ENCODE measurements at regions not wholly inside any gene's neighbourhood (a gene's known extent, or its start where the extent isn't known, plus 50 kb on each side); places are given as distances from the start of the nearest gene placed in this dataset.

GRCh38 chr20:10902576-10903282 is 228.9 kb upstream of the JAG1 start:
- 0% methylated on average over 1 of the region's 1 CpG for WGBS (ENCODE audit: insufficient coverage, insufficient replicate concordance, low lambda C conversion rate, missing lambda C conversion rate)
- Histone ChIP-seq H3K4me3 (no peak overlapping the region), H3K27me3 (replicated peaks in 1 of 2; ENCODE audit: control insufficient read depth in 2 of 2, insufficient read depth in 2 of 2, low read length in 1 of 2) (no peaks in the 10 kb centered on the region), H3K79me2 (ENCODE audit: control insufficient read depth, insufficient read depth, low read length) (no peaks in the 10 kb centered on the region), H3K36me3 (ENCODE audit: control insufficient read depth in 2 of 2, insufficient read depth in 2 of 2, low read length in 1 of 2) (no peaks in the 10 kb centered on the region), H4K20me1 (ENCODE audit: control insufficient read depth, insufficient read depth) (no peaks in the 10 kb centered on the region), H3K9me3 (replicated peaks; ENCODE audit: control insufficient read depth, insufficient read depth, low read length) (no peaks in the 10 kb centered on the region), H3K4me2 (ENCODE audit: control insufficient read depth, insufficient read depth) (no peak overlapping the region), H3K4me1 (ENCODE audit: control insufficient read depth, insufficient read depth, low read length) (no peaks in the 10 kb centered on the region), H3K9ac (ENCODE audit: control insufficient read depth, insufficient read depth, low read length) (no peak overlapping the region), H2AFZ (ENCODE audit: control insufficient read depth, low read depth, low read length) (no peak overlapping the region), H3K27ac (ENCODE audit: control insufficient read depth, insufficient read depth) (no peak overlapping the region)
- intact Hi-C loops (cut with micrococcal nuclease; ENCODE audit: unreplicated experiment), result loop anchor here (10.0 kb wide), 1 partner anchor 58 kb away; no protein-coding TSS in a partner anchor
- ChIA-PET SMC1A (ENCODE audit: uncharacterized antibody, unreplicated experiment) (no interaction called here), RAD21 (ENCODE audit: unreplicated experiment) (interaction anchor here (0.8 kb wide), 1 partner anchor 56 kb away, joined by 3 read pairs; no protein-coding TSS in a partner anchor), CTCF (interaction anchor here (1.0 to 1.1 kb wide), 2 partner anchors 33 to 303 kb away, joined by 3 read pairs; no protein-coding TSS in a partner anchor), POLR2A (no interaction called here)
- in situ Hi-C loops (cut with MboI), result no loop called here
- no peak for DNase-seq (ENCODE audit: low read depth, low spot score)
- FAIRE-seq, result no peak
- no TSS peak for BruUV-seq (replicated peaks)
- ATAC-seq, result no peak
- TF ChIP-seq BCLAF1 (IDR thresholded peaks at IDR 0.05) (no peak), EZH2 (IDR thresholded peaks at IDR 0.05; ENCODE audit: borderline replicate concordance, control insufficient read depth, low read depth, low read length) (no peak), SUZ12 (IDR thresholded peaks at IDR 0.05; ENCODE audit: unreplicated experiment) (no peak), HSF1 (IDR thresholded peaks at IDR 0.05; ENCODE audit: low read depth, low read length) (no peak), SIN3A (IDR thresholded peaks at IDR 0.05; ENCODE audit: low read depth, low read length) (no peak), HCFC1 (IDR thresholded peaks at IDR 0.05; ENCODE audit: low read length) (no peak), JUNB (IDR thresholded peaks at IDR 0.05) (no peak), PAX5 (IDR thresholded peaks at IDR 0.05; ENCODE audit: borderline replicate concordance, low read depth, low read length) (no peak), KAT2A (conservative IDR thresholded peaks at IDR 0.05; ENCODE audit: control insufficient read depth, low read depth, low read length) (no peak), ATF7 (IDR thresholded peaks at IDR 0.05; ENCODE audit: low read depth) (no peak), CEBPZ (IDR thresholded peaks at IDR 0.05; ENCODE audit: low read depth, low read length) (no peak), SPI1 (IDR thresholded peaks at IDR 0.05; ENCODE audit: borderline replicate concordance, insufficient read depth, low read depth, low read length) (no peak), DPF2 (IDR thresholded peaks at IDR 0.05) (no peak), MYB (IDR thresholded peaks at IDR 0.05; ENCODE audit: borderline replicate concordance, low read depth, low read length) (no peak), IRF4 (IDR thresholded peaks at IDR 0.05; ENCODE audit: low read depth, low read length) (no peak), MEF2A (IDR thresholded peaks at IDR 0.05; ENCODE audit: insufficient read depth, low read depth, low read length) (no peak), EED (IDR thresholded peaks at IDR 0.05; ENCODE audit: low read depth) (no peak)

Data from GM12878 (cell line).